Neural progenitor cell (in vitro differentiated cells): ENCODE measurements at regions not wholly inside any gene's neighbourhood (a gene's known extent, or its start where the extent isn't known, plus 50 kb on each side); places are given as distances from the start of the nearest gene placed in this dataset.

Experiments used
- DNase-seq: peaks from one replicate; pipeline ENCODE4 v3.0.0-alpha.2; 2016; ENCODE audit warnings: low spot score
- H2AFZ ChIP-seq: fragments of 200-600 bp; sonication (generic); replicated peaks from 2 replicates; pipeline ENCODE4 v1.6.1; 2016; ENCODE audit warnings: antibody characterized with exemption
- H3F3A ChIP-seq: fragments of 200-600 bp; sonication (generic); 2 replicates; pipeline ENCODE4 v1.6.1; 2016; ENCODE audit warnings: antibody characterized with exemption, low read depth
- H3K27ac ChIP-seq: fragments of 200-600 bp; sonication (generic); 2 replicates; pipeline ENCODE4 v1.5.1; 2016; ENCODE audit warnings: mild to moderate bottlenecking
- H3K27me3 ChIP-seq: fragments of 200-600 bp; sonication (generic); 2 replicates; pipeline ENCODE4 v1.6.1; 2016; ENCODE audit warnings: mild to moderate bottlenecking, moderate library complexity
- H3K36me3 ChIP-seq: fragments of 200-600 bp; sonication (generic); 2 replicates; pipeline ENCODE4 v1.5.1; 2016
- H3K4me1 ChIP-seq: fragments of 200-600 bp; sonication (generic); 2 replicates; pipeline ENCODE4 v1.6.1; 2016; ENCODE audit warnings: mixed run types
- H3K4me2 ChIP-seq: fragments of 200-600 bp; sonication (generic); 2 replicates; pipeline ENCODE4 v1.6.1; 2016
- H3K4me3 ChIP-seq: fragments of 200-600 bp; sonication (generic); 2 replicates; pipeline ENCODE4 v1.5.1; 2016
- H3K79me2 ChIP-seq: fragments of 200-600 bp; sonication (generic); 2 replicates; pipeline ENCODE4 v1.6.1; 2016; ENCODE audit warnings: low read depth
- H3K9ac ChIP-seq: fragments of 200-600 bp; sonication (generic); 2 replicates; pipeline ENCODE4 v1.6.1; 2016
- H3K9me3 ChIP-seq: fragments of 200-600 bp; sonication (generic); 2 replicates; pipeline ENCODE4 v1.5.1; 2016; ENCODE audit warnings: low read depth
- H4K20me1 ChIP-seq: fragments of 200-600 bp; sonication (generic); 2 replicates; pipeline ENCODE4 v1.6.1; 2016; ENCODE audit warnings: low read depth
- H3K27ac Mint-ChIP-seq: 3 replicates; pipeline ENCODE4 v1.8.0; 2021; ENCODE audit warnings: mixed read lengths
- H3K27me3 Mint-ChIP-seq: 2 replicates; pipeline ENCODE4 v1.8.0; 2022; ENCODE audit warnings: low read depth, mild to moderate bottlenecking, inconsistent platforms, moderate library complexity, mixed read lengths; ENCODE audit not compliant: insufficient read depth
- H3K36me3 Mint-ChIP-seq: 3 replicates; pipeline ENCODE4 v1.8.0; 2021; ENCODE audit warnings: mixed read lengths
- H3K4me1 Mint-ChIP-seq: 3 replicates; pipeline ENCODE4 v1.8.0; 2021; ENCODE audit warnings: mixed read lengths
- H3K4me3 Mint-ChIP-seq: 3 replicates; pipeline ENCODE4 v1.8.0; 2021; ENCODE audit warnings: mild to moderate bottlenecking, moderate library complexity, mixed read lengths
- H3K9me3 Mint-ChIP-seq: 3 replicates; pipeline ENCODE4 v1.8.0; 2020; ENCODE audit warnings: mixed read lengths
- CTCF ChIP-seq: fragments of 200-600 bp; sonication (generic); IDR thresholded peaks from 2 replicates; pipeline ENCODE4 v1.5.1; 2017; ENCODE audit warnings: antibody characterized with exemption, mild to moderate bottlenecking
- EZH2 ChIP-seq: fragments of 200-600 bp; sonication (generic); IDR thresholded peaks from 2 replicates; pipeline ENCODE4 v1.6.1; 2017; ENCODE audit warnings: antibody characterized with exemption, mild to moderate bottlenecking, moderate library complexity
- EZH2phosphoT487 ChIP-seq: fragments of 200-600 bp; sonication (generic); IDR thresholded peaks from 2 replicates; pipeline ENCODE4 v1.6.1; 2017; ENCODE audit warnings: antibody characterized with exemption

- H3K79me2 ChIP-seq: no peaks in the 10 kb centered on the region
- H3K9me3 ChIP-seq: no peaks in the 10 kb centered on the region
- H4K20me1 ChIP-seq: no peaks in the 10 kb centered on the region
- no peak overlapping the region for H3K4me3 ChIP-seq
- Mint-ChIP-seq H3K27ac (no peak overlapping the region), H3K36me3 (no peaks in the 10 kb centered on the region), H3K27me3 (no peaks in the 10 kb centered on the region), H3K4me1 (no peaks in the 10 kb centered on the region), H3K9me3 (peaks cover 3% of the 10 kb centered on the region), H3K4me3 (no peak overlapping the region)
- H3K9ac ChIP-seq: no peak overlapping the region
- TF ChIP-seq EZH2phosphoT487 (no peak), EZH2 (no peak), CTCF (no peak)
- H3F3A ChIP-seq: no peaks in the 10 kb centered on the region
- no peak overlapping the region for H2AFZ ChIP-seq
- H3K4me2 ChIP-seq: no peak overlapping the region
- no peaks in the 10 kb centered on the region for H3K27me3 ChIP-seq
- H3K36me3 ChIP-seq: no peaks in the 10 kb centered on the region
- no peak overlapping the region for H3K27ac ChIP-seq
- no peaks in the 10 kb centered on the region for H3K4me1 ChIP-seq
- no peak for DNase-seq
Observed at GRCh38 chr6:144939921-144940320, 654.8 kb downstream of the UTRN start.

DNA sequence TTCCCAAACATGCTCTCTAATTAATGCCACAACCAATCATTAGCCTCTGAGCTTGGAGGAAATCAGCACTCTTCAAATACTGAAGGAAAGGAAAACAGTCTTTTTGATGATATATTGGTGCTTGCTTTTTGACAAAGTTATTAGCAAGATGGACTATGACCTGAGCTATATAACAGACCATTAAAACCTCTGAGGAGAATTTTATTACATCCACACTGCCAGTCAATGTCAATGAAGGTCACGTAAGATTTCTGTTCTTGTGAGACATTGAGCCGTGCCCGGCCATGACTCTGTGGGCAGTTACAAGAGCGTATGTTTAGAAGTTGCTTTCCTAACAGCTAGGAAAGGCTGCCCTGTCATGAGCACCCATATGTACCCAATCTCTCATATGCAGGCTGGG, 659.0 kb downstream of the UTRN start:
- H3K27me3 Mint-ChIP-seq: peaks cover 2% of the 10 kb centered on the region
- Histone ChIP-seq H3K4me2 (no peak overlapping the region), H3K79me2 (no peaks in the 10 kb centered on the region), H3K9me3 (no peaks in the 10 kb centered on the region), H3F3A (no peaks in the 10 kb centered on the region), H2AFZ (no peak overlapping the region), H3K9ac (no peak overlapping the region), H3K4me1 (no peaks in the 10 kb centered on the region), H4K20me1 (no peaks in the 10 kb centered on the region), H3K4me3 (no peak overlapping the region), H3K27ac (no peak overlapping the region), H3K36me3 (no peaks in the 10 kb centered on the region), H3K27me3 (no peaks in the 10 kb centered on the region)
- TF ChIP-seq EZH2 (no peak), CTCF (no peak), EZH2phosphoT487 (no peak)
- no peak overlapping the region for H3K4me3 Mint-ChIP-seq
- no peaks in the 10 kb centered on the region for H3K36me3 Mint-ChIP-seq
- H3K4me1 Mint-ChIP-seq: no peaks in the 10 kb centered on the region
- no peaks in the 10 kb centered on the region for H3K9me3 Mint-ChIP-seq
- no peak for DNase-seq
- H3K27ac Mint-ChIP-seq: no peak overlapping the region

DNA sequence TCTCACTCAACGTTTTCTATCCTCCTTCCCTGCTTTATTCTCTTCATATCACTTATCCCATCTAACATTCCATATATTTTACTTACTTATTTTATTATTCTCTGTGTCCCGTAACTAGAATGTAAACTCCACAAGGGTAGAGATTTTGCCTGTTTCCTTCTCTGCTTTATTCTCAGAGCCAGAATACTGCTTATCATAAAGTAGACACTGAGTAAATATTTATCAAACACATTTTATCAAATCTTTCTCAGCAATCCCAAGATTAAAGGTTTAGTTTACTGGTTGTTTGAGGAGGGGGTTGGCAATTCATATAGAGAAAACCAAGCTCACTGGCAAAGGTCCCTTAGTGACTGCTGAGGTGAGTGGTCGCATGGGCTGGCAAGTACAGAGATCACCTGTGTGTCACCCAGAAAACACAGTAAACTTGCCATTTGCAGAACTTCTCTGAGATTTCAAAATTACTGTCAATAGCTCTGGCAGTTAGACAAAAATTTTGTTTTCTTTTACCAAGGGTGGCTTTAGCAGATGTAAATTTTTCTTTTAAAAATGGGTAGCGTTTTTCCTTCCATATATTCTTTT, 662.4 kb downstream of the UTRN start:
- TF ChIP-seq EZH2phosphoT487 (no peak), EZH2 (no peak), CTCF (no peak)
- H3K4me2 ChIP-seq: no peak overlapping the region
- no peak overlapping the region for H3K27ac ChIP-seq

More for the DNA sequence above, 662.4 kb downstream of the UTRN start:
- no peaks in the 10 kb centered on the region for H3K27me3 ChIP-seq
- H3K4me3 ChIP-seq: no peak overlapping the region
- no peaks in the 10 kb centered on the region for H3K4me1 ChIP-seq
- no peak overlapping the region for H3K9ac ChIP-seq
- H3K4me3 Mint-ChIP-seq: no peak overlapping the region
- DNase-seq: no peak
- H3K9me3 Mint-ChIP-seq: no peaks in the 10 kb centered on the region
- H3K79me2 ChIP-seq: no peaks in the 10 kb centered on the region
- no peak overlapping the region for H2AFZ ChIP-seq
- H3K36me3 ChIP-seq: no peaks in the 10 kb centered on the region
- H3F3A ChIP-seq: no peaks in the 10 kb centered on the region
- no peaks in the 10 kb centered on the region for H3K4me1 Mint-ChIP-seq
- H4K20me1 ChIP-seq: no peaks in the 10 kb centered on the region
- no peaks in the 10 kb centered on the region for H3K36me3 Mint-ChIP-seq
- no peaks in the 10 kb centered on the region for H3K9me3 ChIP-seq
- H3K27ac Mint-ChIP-seq: no peak overlapping the region
- peaks cover 2% of the 10 kb centered on the region for H3K27me3 Mint-ChIP-seq
